Stimulated activated CD4-positive, alpha-beta T cell treated with anti-CD3 and anti-CD28 coated beads, Interleukin-15, amount 100 ng/mL, for 24 hours (primary cell): ENCODE measurements at regions not wholly inside any gene's neighbourhood (a gene's known extent, or its start where the extent isn't known, plus 50 kb on each side); places are given as distances from the start of the nearest gene placed in this dataset.
A peak's percentile ranks its signal among the peaks of the same experiment; 100 is the strongest.
"Not testable (repeated sequence)": the region's sequence is repeated elsewhere in the genome, so short reads cannot be mapped to it uniquely, and the experiment has no call there.

Experiments used
- DNase-seq: peaks from one replicate; pipeline ENCODE4 v3.0.0-alpha.2; 2020

GRCh38 chr1:38153778-38154470 lies 107.3 kb upstream of the POU3F1 start:
- DNase-seq = no peak

GRCh38 chr1:38153066-38153777 lies 106.6 kb upstream of the POU3F1 start:
- no peak for DNase-seq

GRCh38 chr1:38152351-38153065 lies 105.9 kb upstream of the POU3F1 start:
- no peak for DNase-seq

- DNase-seq = no peak
These were observed 104.8 kb upstream of the POU3F1 start for GRCh38 chr1:38151399-38151798.

- not testable (repeated sequence) for DNase-seq
These were observed 99.5 kb upstream of the POU3F1 start for GRCh38 chr1:38146079-38146478.

- no peak for DNase-seq
These were observed 96.0 kb upstream of the POU3F1 start for GRCh38 chr1:38142606-38143005.

GRCh38 chr1:38141483-38141882 lies 94.9 kb upstream of the POU3F1 start:
- no peak for DNase-seq

- no peak for DNase-seq
These were observed 93.3 kb upstream of the POU3F1 start for GRCh38 chr1:38139738-38140487.

- DNase-seq = no peak
These were observed 92.1 kb upstream of the POU3F1 start for GRCh38 chr1:38138498-38139233.

- DNase-seq = no peak
These were observed 90.6 kb upstream of the POU3F1 start for GRCh38 chr1:38137164-38137563.

GRCh38 chr1:38135625-38136414 lies 89.2 kb upstream of the POU3F1 start:
- no peak for DNase-seq

- DNase-seq = peak; percentile 16
These were observed 87.7 kb upstream of the POU3F1 start for GRCh38 chr1:38134294-38134755.

GRCh38 chr1:38133756-38134155 lies 87.2 kb upstream of the POU3F1 start:
- DNase-seq = no peak

GRCh38 chr1:38133304-38133703 lies 86.7 kb upstream of the POU3F1 start:
- no peak for DNase-seq

GRCh38 chr1:38132681-38133080 lies 86.1 kb upstream of the POU3F1 start:
- DNase-seq = no peak

- DNase-seq = no peak
These were observed 84.5 kb upstream of the POU3F1 start for GRCh38 chr1:38131024-38131585.

GRCh38 chr1:38129971-38130370 lies 83.4 kb upstream of the POU3F1 start:
- DNase-seq = no peak

GRCh38 chr1:38129473-38129872 lies 82.9 kb upstream of the POU3F1 start:
- DNase-seq = no peak

- DNase-seq = no peak
These were observed 82.4 kb upstream of the POU3F1 start for GRCh38 chr1:38128926-38129453.

GRCh38 chr1:38128511-38128910 lies 81.9 kb upstream of the POU3F1 start:
- DNase-seq = no peak

- DNase-seq = no peak
These were observed 80.8 kb upstream of the POU3F1 start for GRCh38 chr1:38127428-38127827.
